Tibial nerve (tissue), 4 donors: ENCODE measurements at regions not wholly inside any gene's neighbourhood (a gene's known extent, or its start where the extent isn't known, plus 50 kb on each side); places are given as distances from the start of the nearest gene placed in this dataset.

Experiments
- DNase-seq, 2 donors: peaks; one replicate each; pipeline ENCODE4 v3.0.0-alpha.2; 2019; ENCODE audit warnings: low spot score in 2 of 2
- H3K27ac ChIP-seq, 4 donors: fragments of 200-600 bp; sonication (generic) in 3 of 4; one replicate each; pipeline ENCODE4 v1.5.1; 2017 to 2019; ENCODE audit warnings: mild to moderate bottlenecking in 1 of 4
- H3K27me3 ChIP-seq, 2 donors: fragments of 200-600 bp; sonication (generic) in 1 of 2; one replicate each; pipeline versions ENCODE4 v1.5.1 to v1.6.0; 2017 to 2019
- H3K36me3 ChIP-seq, 3 donors: fragments of 200-600 bp; sonication (generic); one replicate each; pipeline ENCODE4 v1.5.1; 2018 to 2019
- H3K4me1 ChIP-seq, 4 donors: fragments of 200-600 bp; sonication (generic) in 3 of 4; one replicate each; pipeline ENCODE4 v1.5.1; 2017 to 2019
- H3K4me3 ChIP-seq, 4 donors: fragments of 200-600 bp; sonication (generic) in 3 of 4; one replicate each; pipeline ENCODE4 v1.5.1; 2017 to 2019; ENCODE audit warnings: mild to moderate bottlenecking in 1 of 4, moderate library complexity in 1 of 4
- H3K9me3 ChIP-seq, 4 donors: fragments of 200-600 bp; sonication (generic) in 3 of 4; one replicate each; pipeline ENCODE4 v1.5.1; 2017 to 2019
- EP300 ChIP-seq, 2 donors: sonication (generic); formaldehyde crosslinking; IDR thresholded peaks; one replicate each; pipeline ENCODE4 v1.6.1; 2017; ENCODE audit warnings: antibody characterized with exemption in 2 of 2, mild to moderate bottlenecking in 1 of 2
- POLR2A ChIP-seq, 2 donors: fragments of 450-650 bp; IDR thresholded peaks; one replicate each; pipeline ENCODE4 v1.6.1; 2017; ENCODE audit warnings: antibody characterized with exemption in 2 of 2, mild to moderate bottlenecking in 2 of 2, moderate library complexity in 2 of 2
- WGBS, 2 donors: methylation state at CpG; one replicate each; pipeline ENCODE4 v1.1.5; 2018; 5-methylcytosine and 5-hydroxymethylcytosine counted together
- TF ChIP-seq, protein P1 (sequence below), 5 experiments: fragments of 200-600 bp in 3 of 5; fragments of 450-650 bp in 2 of 5; sonication (generic) in 3 of 5; IDR thresholded peaks; one replicate each; pipeline ENCODE4 v1.5.1; 2016 to 2019; ENCODE audit warnings: antibody characterized with exemption in 5 of 5, mild to moderate bottlenecking in 3 of 5, moderate library complexity in 2 of 5

DNA sequence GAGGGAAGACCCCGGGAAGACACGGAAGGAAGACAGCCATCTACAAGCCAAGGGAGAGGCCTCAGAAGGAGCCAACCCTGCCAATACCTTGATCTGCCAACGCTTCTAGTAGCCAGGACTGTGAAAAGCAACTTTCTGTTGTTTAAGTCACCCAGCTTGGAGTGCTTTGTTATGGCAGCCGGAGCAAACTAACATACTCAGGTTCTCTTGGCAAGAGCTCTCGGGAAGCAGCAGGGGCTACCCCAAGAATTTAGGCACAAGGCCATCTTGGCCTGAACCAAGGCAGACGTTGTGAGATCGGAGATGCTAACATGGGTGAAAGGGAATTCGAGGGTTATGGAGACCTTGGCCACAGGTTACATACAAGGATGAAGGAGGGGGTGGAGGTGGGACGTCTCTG, 78.6 kb upstream of the KLHL29 start:
- Histone ChIP-seq H3K27me3 (no peaks in the 10 kb centered on the region), H3K9me3 (no peaks in the 10 kb centered on the region), H3K27ac (no peak overlapping the region), H3K4me3 (no peak overlapping the region), H3K4me1 (no peaks in the 10 kb centered on the region), H3K36me3 (no peaks in the 10 kb centered on the region)
- TF ChIP-seq, protein P1, sequence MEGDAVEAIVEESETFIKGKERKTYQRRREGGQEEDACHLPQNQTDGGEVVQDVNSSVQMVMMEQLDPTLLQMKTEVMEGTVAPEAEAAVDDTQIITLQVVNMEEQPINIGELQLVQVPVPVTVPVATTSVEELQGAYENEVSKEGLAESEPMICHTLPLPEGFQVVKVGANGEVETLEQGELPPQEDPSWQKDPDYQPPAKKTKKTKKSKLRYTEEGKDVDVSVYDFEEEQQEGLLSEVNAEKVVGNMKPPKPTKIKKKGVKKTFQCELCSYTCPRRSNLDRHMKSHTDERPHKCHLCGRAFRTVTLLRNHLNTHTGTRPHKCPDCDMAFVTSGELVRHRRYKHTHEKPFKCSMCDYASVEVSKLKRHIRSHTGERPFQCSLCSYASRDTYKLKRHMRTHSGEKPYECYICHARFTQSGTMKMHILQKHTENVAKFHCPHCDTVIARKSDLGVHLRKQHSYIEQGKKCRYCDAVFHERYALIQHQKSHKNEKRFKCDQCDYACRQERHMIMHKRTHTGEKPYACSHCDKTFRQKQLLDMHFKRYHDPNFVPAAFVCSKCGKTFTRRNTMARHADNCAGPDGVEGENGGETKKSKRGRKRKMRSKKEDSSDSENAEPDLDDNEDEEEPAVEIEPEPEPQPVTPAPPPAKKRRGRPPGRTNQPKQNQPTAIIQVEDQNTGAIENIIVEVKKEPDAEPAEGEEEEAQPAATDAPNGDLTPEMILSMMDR (IDR thresholded peaks at IDR 0.05) = no peak
- TF ChIP-seq EP300 (IDR thresholded peaks at IDR 0.05) = no peak
- no peak for TF ChIP-seq POLR2A (IDR thresholded peaks at IDR 0.05)
- no peak for DNase-seq
- WGBS, 2 donors = 74 to 79% methylated on average over 9 of the region's 9 CpGs

DNA sequence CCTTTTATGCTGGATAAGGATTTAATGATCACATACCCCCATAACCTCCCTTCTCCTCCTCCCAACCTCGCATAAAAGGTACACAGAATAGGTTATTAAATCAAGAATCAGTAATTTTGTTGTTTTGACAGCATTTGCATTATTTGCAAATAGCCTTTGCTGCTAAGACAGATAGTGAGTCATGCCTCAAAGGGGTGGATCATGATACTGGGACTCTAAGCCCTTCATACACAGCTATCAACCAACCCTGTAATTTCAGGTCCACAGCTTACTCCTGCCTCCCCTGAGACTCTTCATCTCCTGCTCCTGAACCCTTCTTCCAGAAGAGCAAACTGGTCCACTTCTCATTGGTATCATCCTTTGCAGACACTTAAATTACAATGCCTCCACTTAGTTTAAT, 73.8 kb upstream of the KLHL29 start:
- no peaks in the 10 kb centered on the region for H3K27me3 ChIP-seq
- H3K4me1 ChIP-seq = no peaks in the 10 kb centered on the region
- no peak overlapping the region for H3K4me3 ChIP-seq
- WGBS, 2 donors = 77 to 93% methylated on average over 1 of the region's 1 CpG
- no peaks in the 10 kb centered on the region for H3K36me3 ChIP-seq
- no peaks in the 10 kb centered on the region for H3K9me3 ChIP-seq
- TF ChIP-seq, protein P1 (IDR thresholded peaks at IDR 0.05) = no peak
- TF ChIP-seq POLR2A (IDR thresholded peaks at IDR 0.05) = no peak
- no peak for TF ChIP-seq EP300 (IDR thresholded peaks at IDR 0.05)
- no peak overlapping the region for H3K27ac ChIP-seq
- no peak for DNase-seq

DNA sequence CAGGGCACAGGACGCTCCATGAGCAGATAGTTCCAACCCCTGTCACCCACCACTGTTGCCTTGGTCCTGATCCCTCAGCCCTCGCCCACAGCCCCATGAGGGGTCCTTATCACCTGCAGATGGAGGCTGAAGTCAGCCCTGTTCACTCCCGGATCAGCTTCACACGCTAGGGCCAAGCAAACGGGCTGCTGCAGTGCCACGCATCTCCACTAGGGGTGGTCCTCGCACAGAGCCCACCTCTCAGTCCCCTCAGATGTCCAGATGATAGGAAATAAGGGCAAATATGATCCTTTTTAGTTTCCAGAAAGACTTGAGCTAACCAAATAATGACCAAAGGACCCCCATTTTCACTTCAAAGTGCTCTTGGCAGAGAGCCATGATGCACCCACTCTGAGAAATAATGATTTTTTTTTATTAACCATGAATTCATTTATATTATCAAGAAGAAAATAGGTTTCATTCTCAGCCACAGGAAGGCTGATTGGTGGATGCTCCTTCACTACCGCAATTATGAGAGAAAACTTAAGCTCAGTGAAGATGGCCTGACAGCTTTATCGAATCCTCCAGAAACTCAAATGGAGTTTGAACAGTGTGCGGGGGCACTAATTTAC, 71.9 kb upstream of the KLHL29 start:
- Histone ChIP-seq H3K4me3 (no peak overlapping the region), H3K27me3 (no peaks in the 10 kb centered on the region), H3K27ac (no peak overlapping the region), H3K9me3 (no peaks in the 10 kb centered on the region), H3K36me3 (no peaks in the 10 kb centered on the region), H3K4me1 (no peaks in the 10 kb centered on the region)
- WGBS, 2 donors = 61 to 64% methylated on average over 10 of the region's 10 CpGs
- TF ChIP-seq, protein P1 (IDR thresholded peaks at IDR 0.05) = peak in 1 of 5 experiments; percentile 12
- TF ChIP-seq POLR2A (IDR thresholded peaks at IDR 0.05) (no peak), EP300 (IDR thresholded peaks at IDR 0.05) (no peak)
- no peak for DNase-seq

DNA sequence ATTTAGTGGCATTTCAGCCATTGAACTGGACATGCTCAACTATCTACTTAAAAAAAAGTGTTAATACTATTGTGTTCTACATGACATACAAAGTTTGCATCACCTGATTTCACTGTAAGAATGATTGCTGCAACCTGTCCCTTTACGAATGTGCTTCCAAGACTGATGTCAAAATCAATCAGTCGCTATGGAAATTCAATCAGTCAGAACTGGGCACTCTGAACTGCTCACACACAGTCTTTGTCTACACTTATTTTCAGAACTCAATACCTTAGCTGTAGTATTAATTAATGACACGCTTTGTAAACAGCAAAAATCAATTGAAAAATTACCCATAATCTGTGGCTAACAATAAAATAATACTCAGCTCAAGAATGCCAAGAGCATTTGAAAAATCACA, 70.3 kb upstream of the KLHL29 start:
- WGBS, 2 donors = 95 to 100% methylated on average over 3 of the region's 3 CpGs
- H3K9me3 ChIP-seq = no peaks in the 10 kb centered on the region
- DNase-seq = no peak
- H3K4me3 ChIP-seq = no peak overlapping the region
- no peaks in the 10 kb centered on the region for H3K4me1 ChIP-seq
- H3K27ac ChIP-seq = no peak overlapping the region
- TF ChIP-seq, protein P1 (IDR thresholded peaks at IDR 0.05) = no peak
- TF ChIP-seq POLR2A (IDR thresholded peaks at IDR 0.05) (no peak), EP300 (IDR thresholded peaks at IDR 0.05) (no peak)
- no peaks in the 10 kb centered on the region for H3K27me3 ChIP-seq
- H3K36me3 ChIP-seq = no peaks in the 10 kb centered on the region

DNA sequence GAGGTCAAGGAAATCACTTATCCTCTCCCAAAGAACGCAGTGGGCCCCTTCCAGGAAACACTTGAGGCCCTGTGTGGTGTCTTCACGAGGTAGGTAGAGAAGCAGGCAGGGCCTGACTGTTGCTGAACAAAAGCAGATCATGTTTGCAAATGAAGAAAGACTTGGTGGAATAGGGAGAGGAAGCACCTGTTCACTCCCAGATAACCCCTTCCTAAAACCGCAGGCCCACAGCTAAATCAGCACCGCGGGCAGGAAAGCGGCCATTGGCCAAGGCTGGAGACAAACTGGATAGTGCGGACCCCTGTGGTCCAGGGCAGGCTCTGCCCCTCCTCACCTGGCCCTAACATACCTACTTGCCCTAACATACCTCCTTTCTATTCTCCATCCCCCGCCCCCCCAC, 64.9 kb upstream of the KLHL29 start:
- H3K4me3 ChIP-seq = no peak overlapping the region
- no peak for DNase-seq
- H3K36me3 ChIP-seq = no peaks in the 10 kb centered on the region
- H3K27me3 ChIP-seq = no peaks in the 10 kb centered on the region
- no peaks in the 10 kb centered on the region for H3K9me3 ChIP-seq
- no peak overlapping the region for H3K27ac ChIP-seq
- peaks cover 0 to 7% (median 0%) of the 10 kb centered on the region in 4 donors for H3K4me1 ChIP-seq
- TF ChIP-seq, protein P1 (IDR thresholded peaks at IDR 0.05) = no peak
- TF ChIP-seq POLR2A (IDR thresholded peaks at IDR 0.05) (no peak), EP300 (IDR thresholded peaks at IDR 0.05) (no peak)
- WGBS, 2 donors = 68 to 79% methylated on average over 8 of the region's 8 CpGs
